Pancreas (tissue), 10 donors: ENCODE measurements at regions not wholly inside any gene's neighbourhood (a gene's known extent, or its start where the extent isn't known, plus 50 kb on each side); places are given as distances from the start of the nearest gene placed in this dataset.

Experiments
- ATAC-seq, 4 donors: fragments of 200-7000 bp; cut with Tn5 transposase; one replicate each; pipeline versions ENCODE4 v1.8.0 to v1.9.1; 2020; ENCODE audit warnings: mild to moderate bottlenecking in 4 of 4, moderate library complexity in 4 of 4
- DNase-seq, 6 donors: peaks; one replicate each; pipeline ENCODE4 v3.0.0-alpha.2; 2020
- FAIRE-seq: peaks from 2 replicates; lab custom pipeline; 2012; peaks lifted over from hg19 to GRCh38; lab: Jason Lieb, UNC
- H3K27ac ChIP-seq, 4 donors: fragments of 200-600 bp; sonication (generic); 1 replicate in 3 of 4; 2 replicates in 1 of 4; pipeline versions ENCODE4 v1.5.0 to v1.8.0; 2020
- H3K27me3 ChIP-seq, 4 donors: fragments of 200-600 bp; one replicate each; pipeline ENCODE4 v1.8.0; 2021
- H3K36me3 ChIP-seq, 3 donors: fragments of 200-600 bp; sonication (generic) in 1 of 3; one replicate each; pipeline versions ENCODE4 v1.5.0 to v1.8.0; 2020 to 2021
- H3K4me1 ChIP-seq, 3 donors: fragments of 200-600 bp; one replicate each; pipeline ENCODE4 v1.8.0; 2021
- H3K4me3 ChIP-seq, 4 donors: fragments of 200-600 bp; sonication (generic) in 2 of 4; one replicate each; pipeline versions ENCODE4 v1.5.0 to v1.8.0; 2020 to 2021
- H3K9me3 ChIP-seq, 4 donors: fragments of 200-600 bp; one replicate each; pipeline ENCODE4 v1.8.0; 2021
- CTCF ChIP-seq, 4 donors: fragments of 200-600 bp; sonication (generic) in 3 of 4; IDR thresholded peaks; one replicate each; pipeline versions ENCODE4 v1.5.0 to v1.8.0; 2021; ENCODE audit warnings: antibody characterized with exemption in 4 of 4
- WGBS, 2 donors: extraction: QIAGEN DNeasy Blood & Tissue Kit; methylation state at CpG; one replicate each; pipeline ENCODE4 v1.1.7; 2013; 5-methylcytosine and 5-hydroxymethylcytosine counted together
- intact Hi-C, 3 donors: fragments of 100-400 bp; cut with DNase I; formaldehyde crosslinking; loops; one replicate each; pipeline versions ENCODE4 v1.11.1 to v1.14.2; 2022
- donor health status: healthy with polysubstance abuse.
- donor health status: DM: no; HTN: no; CAD: no; lungs with moderate emphysema.
- donor health status: DM: no; HTN: no; CAD: no.
- donor health status: control.
- donor health status: control.
- donor health status: Bipolar disorder and iron deficiency.
- donor health status: DM: yes; HTN: yes; CAD: no.
- donor health status: DM: no; HTN: no; CAD: no.
- donor health status: DM: no; HTN: no; CAD: no.
- donor health status: DM: yes; HTN: yes; CAD: no.

GRCh38 chr2:104638190-104638858 lies 215.6 kb upstream of the POU3F3 start:
- no peak overlapping the region for H3K27ac ChIP-seq
- DNase-seq (no peak), FAIRE-seq (no peak), ATAC-seq (no peak)
- H3K4me1 ChIP-seq = no peaks in the 10 kb centered on the region
- intact Hi-C loops = no loop called here
- H3K9me3 ChIP-seq = no peaks in the 10 kb centered on the region
- 62 to 64% methylated on average over 7 of the region's 7 CpGs for WGBS, 2 donors
- no peaks in the 10 kb centered on the region for H3K27me3 ChIP-seq
- H3K36me3 ChIP-seq = no peaks in the 10 kb centered on the region
- TF ChIP-seq CTCF (IDR thresholded peaks at IDR 0.05) = no peak
- no peak overlapping the region for H3K4me3 ChIP-seq

GRCh38 chr2:104638859-104639202 lies 215.1 kb upstream of the POU3F3 start:
- intact Hi-C loops = no loop called here
- no peak for FAIRE-seq
- Histone ChIP-seq H3K36me3 (no peaks in the 10 kb centered on the region), H3K4me3 (no peak overlapping the region), H3K9me3 (no peaks in the 10 kb centered on the region), H3K4me1 (no peaks in the 10 kb centered on the region), H3K27ac (no peak overlapping the region), H3K27me3 (no peaks in the 10 kb centered on the region)
- DNase-seq = no peak
- no peak for TF ChIP-seq CTCF (IDR thresholded peaks at IDR 0.05)
- WGBS, 2 donors = 28 to 33% methylated on average over 7 of the region's 7 CpGs
- no peak for ATAC-seq

- H3K27me3 ChIP-seq = no peaks in the 10 kb centered on the region
- H3K9me3 ChIP-seq = no peaks in the 10 kb centered on the region
- no peak for ATAC-seq
- intact Hi-C loops = no loop called here
- 47 to 56% methylated on average over 2 of the region's 2 CpGs for WGBS, 2 donors
- no peak overlapping the region for H3K27ac ChIP-seq
- no peaks in the 10 kb centered on the region for H3K4me1 ChIP-seq
- H3K36me3 ChIP-seq = no peaks in the 10 kb centered on the region
- no peak for DNase-seq
- TF ChIP-seq CTCF (IDR thresholded peaks at IDR 0.05) = no peak
- FAIRE-seq = no peak
- H3K4me3 ChIP-seq = no peak overlapping the region
These were observed 212.1 kb upstream of the POU3F3 start for GRCh38 chr2:104641786-104642185.

- Histone ChIP-seq H3K9me3 (no peaks in the 10 kb centered on the region), H3K4me1 (no peaks in the 10 kb centered on the region), H3K4me3 (no peak overlapping the region), H3K27ac (no peak overlapping the region), H3K27me3 (no peaks in the 10 kb centered on the region), H3K36me3 (no peaks in the 10 kb centered on the region)
- intact Hi-C loops = no loop called here
- DNase-seq (no peak), FAIRE-seq (no peak), ATAC-seq (no peak)
- WGBS, 2 donors = 43 to 50% methylated on average over 2 of the region's 2 CpGs
- no peak for TF ChIP-seq CTCF (IDR thresholded peaks at IDR 0.05)
These were observed 205.5 kb upstream of the POU3F3 start for GRCh38 chr2:104648376-104648775.

GRCh38 chr2:104649866-104650265 lies 204.0 kb upstream of the POU3F3 start:
- no peak overlapping the region for H3K4me3 ChIP-seq
- DNase-seq = no peak
- no peak for TF ChIP-seq CTCF (IDR thresholded peaks at IDR 0.05)
- 74 to 85% methylated on average over 1 of the region's 1 CpG for WGBS, 2 donors
- no peaks in the 10 kb centered on the region for H3K4me1 ChIP-seq
- intact Hi-C loops = no loop called here
- H3K9me3 ChIP-seq = no peaks in the 10 kb centered on the region
- no peaks in the 10 kb centered on the region for H3K36me3 ChIP-seq
- no peak for FAIRE-seq
- no peak for ATAC-seq
- peaks cover 0 to 5% (median under 1%) of the 10 kb centered on the region in 4 donors for H3K27me3 ChIP-seq
- no peak overlapping the region for H3K27ac ChIP-seq
